T-helper 17 cell (primary cell): ENCODE measurements at regions not wholly inside any gene's neighbourhood (a gene's known extent, or its start where the extent isn't known, plus 50 kb on each side); places are given as distances from the start of the nearest gene placed in this dataset.
"Not testable (repeated sequence)": the region's sequence is repeated elsewhere in the genome, so short reads cannot be mapped to it uniquely, and the experiment has no call there.

ENCODE experiments used
- ATAC-seq: fragments of 150-1000 bp; cut with Tn5 transposase; 2 replicates; pipeline ENCODE4 v1.10.0; 2021; ENCODE audit warnings: mild to moderate bottlenecking, moderate library complexity
- DNase-seq, 3 donors: peaks; one replicate each; pipeline versions ENCODE4 v3.0.0 to v3.0.0-alpha.2; 2020 to 2021
- H3K9me3 ChIP-seq: one replicate; pipeline ENCODE4 v1.7.0; 2013; ENCODE audit warnings: low read length, mild to moderate bottlenecking; ENCODE audit not compliant: control insufficient read depth, poor library complexity, severe bottlenecking
- H3K27ac Mint-ChIP-seq: one replicate; pipeline ENCODE4 v1.8.0; 2022; ENCODE audit warnings: mild to moderate bottlenecking, moderate library complexity, mixed read lengths
- H3K27me3 Mint-ChIP-seq: one replicate; pipeline ENCODE4 v1.8.0; 2022; ENCODE audit warnings: mixed read lengths
- H3K36me3 Mint-ChIP-seq: one replicate; pipeline ENCODE4 v1.8.0; 2022; ENCODE audit warnings: low read depth, mixed read lengths
- H3K4me1 Mint-ChIP-seq: one replicate; pipeline ENCODE4 v1.8.0; 2022; ENCODE audit warnings: mild to moderate bottlenecking, mixed read lengths
- H3K4me3 Mint-ChIP-seq: one replicate; pipeline ENCODE4 v1.8.0; 2022; ENCODE audit warnings: mild to moderate bottlenecking, moderate library complexity, mixed read lengths

- H3K27ac Mint-ChIP-seq, H3K9me3 ChIP-seq, ATAC-seq, H3K36me3 Mint-ChIP-seq, H3K4me3 Mint-ChIP-seq, DNase-seq, H3K4me1 Mint-ChIP-seq, H3K27me3 Mint-ChIP-seq: not testable (repeated sequence)
Observed at GRCh38 chr12:34262140-34262539, 239.8 kb downstream of the ALG10 start.

GRCh38 chr12:34264110-34264509 is 241.8 kb downstream of the ALG10 start:
- DNase-seq (no peak), ATAC-seq (no peak)
- Mint-ChIP-seq H3K27me3 (peaks cover 4% of the 10 kb centered on the region), H3K36me3 (no peaks in the 10 kb centered on the region), H3K4me3 (no peak overlapping the region), H3K4me1 (no peaks in the 10 kb centered on the region), H3K27ac (no peak overlapping the region)
- peaks cover 2% of the 10 kb centered on the region for H3K9me3 ChIP-seq

GRCh38 chr12:34273703-34274102 is 251.4 kb downstream of the ALG10 start:
- H3K4me3 Mint-ChIP-seq, ATAC-seq, H3K9me3 ChIP-seq, H3K27ac Mint-ChIP-seq, H3K4me1 Mint-ChIP-seq, DNase-seq, H3K36me3 Mint-ChIP-seq, H3K27me3 Mint-ChIP-seq: not testable (repeated sequence)

GRCh38 chr12:34275129-34275528 is 252.8 kb downstream of the ALG10 start:
- no peak overlapping the region for H3K27ac Mint-ChIP-seq
- H3K27me3 Mint-ChIP-seq = no peaks in the 10 kb centered on the region
- H3K36me3 Mint-ChIP-seq = no peaks in the 10 kb centered on the region
- DNase-seq (no peak), ATAC-seq (no peak)
- no peak overlapping the region for H3K4me3 Mint-ChIP-seq
- H3K9me3 ChIP-seq = no peaks in the 10 kb centered on the region
- no peaks in the 10 kb centered on the region for H3K4me1 Mint-ChIP-seq

GRCh38 chr12:34286483-34286882 is 264.2 kb downstream of the ALG10 start:
- ATAC-seq = no peak
- no peaks in the 10 kb centered on the region for H3K9me3 ChIP-seq

GRCh38 chr12:34286934-34287333 is 264.6 kb downstream of the ALG10 start:
- H3K9me3 ChIP-seq = no peaks in the 10 kb centered on the region
- Mint-ChIP-seq H3K36me3 (no peaks in the 10 kb centered on the region), H3K4me1 (no peaks in the 10 kb centered on the region), H3K27ac (no peak overlapping the region), H3K4me3 (no peak overlapping the region), H3K27me3 (no peaks in the 10 kb centered on the region)
- DNase-seq = no peak
- no peak for ATAC-seq

More at GRCh38 chr12:34286483-34286882, 264.2 kb downstream of the ALG10 start:
- Mint-ChIP-seq H3K4me1 (no peaks in the 10 kb centered on the region), H3K27ac (no peak overlapping the region), H3K36me3 (no peaks in the 10 kb centered on the region), H3K27me3 (no peaks in the 10 kb centered on the region), H3K4me3 (no peak overlapping the region)
- DNase-seq = no peak

GRCh38 chr12:34287437-34287836 is 265.1 kb downstream of the ALG10 start:
- no peak for DNase-seq
- Mint-ChIP-seq H3K4me3 (no peak overlapping the region), H3K36me3 (no peaks in the 10 kb centered on the region), H3K27me3 (no peaks in the 10 kb centered on the region), H3K4me1 (no peaks in the 10 kb centered on the region), H3K27ac (no peak overlapping the region)
- H3K9me3 ChIP-seq = no peaks in the 10 kb centered on the region
- no peak for ATAC-seq

- Mint-ChIP-seq H3K27me3 (no peaks in the 10 kb centered on the region), H3K36me3 (no peaks in the 10 kb centered on the region), H3K4me1 (no peaks in the 10 kb centered on the region), H3K4me3 (no peak overlapping the region), H3K27ac (no peak overlapping the region)
- ATAC-seq = no peak
- H3K9me3 ChIP-seq = no peaks in the 10 kb centered on the region
- DNase-seq = no peak
Observed at GRCh38 chr12:34287986-34288962, 266.0 kb downstream of the ALG10 start.

- no peaks in the 10 kb centered on the region for H3K9me3 ChIP-seq
- H3K4me1 Mint-ChIP-seq = no peaks in the 10 kb centered on the region
- no peak overlapping the region for H3K4me3 Mint-ChIP-seq
- H3K27ac Mint-ChIP-seq = no peak overlapping the region
- no peak for ATAC-seq
- no peaks in the 10 kb centered on the region for H3K36me3 Mint-ChIP-seq
- no peak for DNase-seq
- no peaks in the 10 kb centered on the region for H3K27me3 Mint-ChIP-seq
Observed at GRCh38 chr12:34288963-34289345, 266.7 kb downstream of the ALG10 start.

- Mint-ChIP-seq H3K4me1 (no peaks in the 10 kb centered on the region), H3K27ac (no peak overlapping the region), H3K27me3 (no peaks in the 10 kb centered on the region), H3K4me3 (no peak overlapping the region), H3K36me3 (no peaks in the 10 kb centered on the region)
- DNase-seq = no peak
- ATAC-seq = no peak
- H3K9me3 ChIP-seq = no peaks in the 10 kb centered on the region
Observed at GRCh38 chr12:34289431-34290380, 267.4 kb downstream of the ALG10 start.

- no peaks in the 10 kb centered on the region for H3K9me3 ChIP-seq
- no peaks in the 10 kb centered on the region for H3K27me3 Mint-ChIP-seq
- DNase-seq = no peak
- no peak for ATAC-seq
- H3K27ac Mint-ChIP-seq = no peak overlapping the region
- H3K4me1 Mint-ChIP-seq = no peaks in the 10 kb centered on the region
- no peaks in the 10 kb centered on the region for H3K36me3 Mint-ChIP-seq
- H3K4me3 Mint-ChIP-seq = no peak overlapping the region
Observed at GRCh38 chr12:34290381-34290995, 268.2 kb downstream of the ALG10 start.

- no peaks in the 10 kb centered on the region for H3K4me1 Mint-ChIP-seq
- no peaks in the 10 kb centered on the region for H3K27me3 Mint-ChIP-seq
- H3K36me3 Mint-ChIP-seq = no peaks in the 10 kb centered on the region
- no peaks in the 10 kb centered on the region for H3K9me3 ChIP-seq
- H3K27ac Mint-ChIP-seq = no peak overlapping the region
- no peak overlapping the region for H3K4me3 Mint-ChIP-seq
- DNase-seq = no peak
- no peak for ATAC-seq
Observed at GRCh38 chr12:34291001-34291400, 268.7 kb downstream of the ALG10 start.

- ATAC-seq (no peak), DNase-seq (no peak)
- H3K36me3 Mint-ChIP-seq = no peaks in the 10 kb centered on the region
- no peak overlapping the region for H3K27ac Mint-ChIP-seq
- H3K9me3 ChIP-seq = no peaks in the 10 kb centered on the region
- no peaks in the 10 kb centered on the region for H3K27me3 Mint-ChIP-seq
- no peak overlapping the region for H3K4me3 Mint-ChIP-seq
- no peaks in the 10 kb centered on the region for H3K4me1 Mint-ChIP-seq
Observed at GRCh38 chr12:34291426-34291901, 269.2 kb downstream of the ALG10 start.
